HepG2 (cell line): ENCODE measurements at regions not wholly inside any gene's neighbourhood (a gene's known extent, or its start where the extent isn't known, plus 50 kb on each side); places are given as distances from the start of the nearest gene placed in this dataset.

Experiments used
- CTCF ChIP-seq: sonication (generic); formaldehyde crosslinking; IDR thresholded peaks from 2 replicates; pipeline ENCODE4 v1.5.0; 2020; ENCODE audit warnings: mild to moderate bottlenecking, missing genetic modification reagents, moderate library complexity
- DNMT1 ChIP-seq: sonication (generic); formaldehyde crosslinking; IDR thresholded peaks from 2 replicates; pipeline ENCODE4 v1.5.1; 2020; ENCODE audit warnings: mild to moderate bottlenecking, missing genetic modification reagents
- KAT7 ChIP-seq: IDR thresholded peaks from 2 replicates; pipeline ENCODE4 v1.6.1; 2018; ENCODE audit warnings: borderline replicate concordance, missing compliant biosample characterization
- RAD21 ChIP-seq: fragments of 450-650 bp; formaldehyde crosslinking; IDR thresholded peaks from 2 replicates; pipeline ENCODE4 v1.5.0; 2020; ENCODE audit warnings: mild to moderate bottlenecking
- SALL2 ChIP-seq: sonication (generic); formaldehyde crosslinking; IDR thresholded peaks from 2 replicates; pipeline ENCODE4 v1.8.1; 2023; ENCODE audit warnings: mild to moderate bottlenecking, missing genetic modification reagents, inconsistent platforms
- TAF1 ChIP-seq: sonication (generic); formaldehyde crosslinking; IDR thresholded peaks from 2 replicates; pipeline ENCODE4 v1.4.0; 2020; ENCODE audit warnings: missing genetic modification reagents
- TF ChIP-seq, protein P1 (sequence below): sonication (generic); formaldehyde crosslinking; IDR thresholded peaks from 2 replicates; pipeline ENCODE4 v1.4.0; 2020; ENCODE audit warnings: missing genetic modification reagents, mild to moderate bottlenecking, borderline replicate concordance
- TF ChIP-seq, protein P2 (sequence below): IDR thresholded peaks from 2 replicates; pipeline ENCODE4 v1.6.1; 2012; ENCODE audit warnings: inconsistent platforms
- TF ChIP-seq, protein P3 (sequence below): sonication (generic); formaldehyde crosslinking; IDR thresholded peaks from 2 replicates; pipeline ENCODE4 v1.8.0; 2022; ENCODE audit warnings: missing genetic modification reagents, mild to moderate bottlenecking, moderate library complexity, borderline replicate concordance

GRCh38 chr14:65943916-65944410, 531.4 kb downstream of the FUT8 start:
- TF ChIP-seq CTCF (CRISPR knock-in tag) (no peak), RAD21 (CRISPR knock-in tag) (no peak), TAF1 (CRISPR knock-in tag) (no peak), DNMT1 (CRISPR knock-in tag) (no peak), SALL2 (no peak), KAT7 (CRISPR knock-in tag) (no peak)
- TF ChIP-seq, protein P1, sequence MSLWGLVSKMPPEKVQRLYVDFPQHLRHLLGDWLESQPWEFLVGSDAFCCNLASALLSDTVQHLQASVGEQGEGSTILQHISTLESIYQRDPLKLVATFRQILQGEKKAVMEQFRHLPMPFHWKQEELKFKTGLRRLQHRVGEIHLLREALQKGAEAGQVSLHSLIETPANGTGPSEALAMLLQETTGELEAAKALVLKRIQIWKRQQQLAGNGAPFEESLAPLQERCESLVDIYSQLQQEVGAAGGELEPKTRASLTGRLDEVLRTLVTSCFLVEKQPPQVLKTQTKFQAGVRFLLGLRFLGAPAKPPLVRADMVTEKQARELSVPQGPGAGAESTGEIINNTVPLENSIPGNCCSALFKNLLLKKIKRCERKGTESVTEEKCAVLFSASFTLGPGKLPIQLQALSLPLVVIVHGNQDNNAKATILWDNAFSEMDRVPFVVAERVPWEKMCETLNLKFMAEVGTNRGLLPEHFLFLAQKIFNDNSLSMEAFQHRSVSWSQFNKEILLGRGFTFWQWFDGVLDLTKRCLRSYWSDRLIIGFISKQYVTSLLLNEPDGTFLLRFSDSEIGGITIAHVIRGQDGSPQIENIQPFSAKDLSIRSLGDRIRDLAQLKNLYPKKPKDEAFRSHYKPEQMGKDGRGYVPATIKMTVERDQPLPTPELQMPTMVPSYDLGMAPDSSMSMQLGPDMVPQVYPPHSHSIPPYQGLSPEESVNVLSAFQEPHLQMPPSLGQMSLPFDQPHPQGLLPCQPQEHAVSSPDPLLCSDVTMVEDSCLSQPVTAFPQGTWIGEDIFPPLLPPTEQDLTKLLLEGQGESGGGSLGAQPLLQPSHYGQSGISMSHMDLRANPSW (CRISPR knock-in tag) = no peak
- TF ChIP-seq, protein P2, sequence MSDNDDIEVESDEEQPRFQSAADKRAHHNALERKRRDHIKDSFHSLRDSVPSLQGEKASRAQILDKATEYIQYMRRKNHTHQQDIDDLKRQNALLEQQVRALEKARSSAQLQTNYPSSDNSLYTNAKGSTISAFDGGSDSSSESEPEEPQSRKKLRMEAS = no peak
- TF ChIP-seq, protein P3, sequence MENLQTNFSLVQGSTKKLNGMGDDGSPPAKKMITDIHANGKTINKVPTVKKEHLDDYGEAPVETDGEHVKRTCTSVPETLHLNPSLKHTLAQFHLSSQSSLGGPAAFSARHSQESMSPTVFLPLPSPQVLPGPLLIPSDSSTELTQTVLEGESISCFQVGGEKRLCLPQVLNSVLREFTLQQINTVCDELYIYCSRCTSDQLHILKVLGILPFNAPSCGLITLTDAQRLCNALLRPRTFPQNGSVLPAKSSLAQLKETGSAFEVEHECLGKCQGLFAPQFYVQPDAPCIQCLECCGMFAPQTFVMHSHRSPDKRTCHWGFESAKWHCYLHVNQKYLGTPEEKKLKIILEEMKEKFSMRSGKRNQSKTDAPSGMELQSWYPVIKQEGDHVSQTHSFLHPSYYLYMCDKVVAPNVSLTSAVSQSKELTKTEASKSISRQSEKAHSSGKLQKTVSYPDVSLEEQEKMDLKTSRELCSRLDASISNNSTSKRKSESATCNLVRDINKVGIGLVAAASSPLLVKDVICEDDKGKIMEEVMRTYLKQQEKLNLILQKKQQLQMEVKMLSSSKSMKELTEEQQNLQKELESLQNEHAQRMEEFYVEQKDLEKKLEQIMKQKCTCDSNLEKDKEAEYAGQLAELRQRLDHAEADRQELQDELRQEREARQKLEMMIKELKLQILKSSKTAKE (CRISPR knock-in tag) = no peak
